ENCODE measurements at regions not wholly inside any gene's neighbourhood (a gene's known extent, or its start where the extent isn't known, plus 50 kb on each side); places are given as distances from the start of the nearest gene placed in this dataset.

DNA sequence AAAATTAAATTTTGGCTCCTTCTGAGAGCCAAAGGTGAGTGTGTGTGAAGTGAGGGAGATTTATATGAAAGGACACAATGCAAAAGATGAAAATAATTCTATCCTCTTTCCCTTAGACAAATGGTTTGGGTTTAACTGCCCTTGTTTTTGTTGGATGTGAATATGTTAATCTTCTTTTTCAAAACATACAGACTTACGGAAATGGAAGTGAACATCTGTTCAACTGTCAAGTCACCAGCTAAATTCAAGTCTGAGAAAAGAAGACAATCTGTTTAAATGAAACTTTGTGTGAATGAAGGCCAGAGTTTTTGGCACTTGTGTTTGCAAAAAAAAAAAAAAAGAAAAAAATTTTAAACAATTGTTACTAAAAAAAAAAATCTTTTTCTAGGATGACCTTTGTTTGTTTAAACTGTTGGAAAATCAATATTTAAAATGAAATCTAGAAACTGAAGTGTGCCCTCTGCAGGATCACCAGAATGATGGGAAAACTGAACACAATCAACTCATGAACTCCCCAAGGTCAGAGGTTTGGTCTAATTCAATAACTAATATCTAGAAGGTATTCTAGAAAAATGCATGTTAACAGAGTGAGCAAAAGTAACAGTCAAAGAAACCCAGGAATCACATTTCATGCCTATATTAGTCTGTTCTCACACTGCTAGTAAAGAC, 448.8 kb downstream of the FLRT2 start:
- no peak for ATAC-seq (ENCODE audit: poor library complexity)
- TF ChIP-seq CTCF (IDR thresholded peaks at IDR 0.05) = no peak
- Mint-ChIP-seq H3K9me3 (peaks cover under 1% of the 10 kb centered on the region), H3K4me1 (ENCODE audit: low read depth) (no peaks in the 10 kb centered on the region), H3K27ac (no peak overlapping the region), H3K36me3 (ENCODE audit: low read depth) (peaks cover 44% of the 10 kb centered on the region), H3K4me3 (no peak overlapping the region), H3K27me3 (no peaks in the 10 kb centered on the region)
- intact Hi-C loops (cut with DNase I, micrococcal nuclease) = no loop called here
- Histone ChIP-seq H3K4me1 (ENCODE audit: insufficient read depth, low read length) (no peaks in the 10 kb centered on the region), H3K9me3 (ENCODE audit: control insufficient read depth in 1 of 2, insufficient read depth in 1 of 2, low read length in 2 of 2) (peaks cover 6 to 9% of the 10 kb centered on the region in 2 experiments), H3K27ac (ENCODE audit: low read depth in 1 of 2, low read length in 2 of 2) (no peak overlapping the region), H3K27me3 (ENCODE audit: control insufficient read depth in 1 of 2, insufficient read depth in 2 of 2, low read length in 2 of 2) (no peaks in the 10 kb centered on the region), H3K4me3 (ENCODE audit: low read length) (no peak overlapping the region), H3K36me3 (ENCODE audit: insufficient read depth, low read length) (peaks cover 3% of the 10 kb centered on the region)
- no peak for DNase-seq
- CTCF ChIA-PET = no interaction called here
- POLR2A ChIA-PET = no interaction called here

DNA sequence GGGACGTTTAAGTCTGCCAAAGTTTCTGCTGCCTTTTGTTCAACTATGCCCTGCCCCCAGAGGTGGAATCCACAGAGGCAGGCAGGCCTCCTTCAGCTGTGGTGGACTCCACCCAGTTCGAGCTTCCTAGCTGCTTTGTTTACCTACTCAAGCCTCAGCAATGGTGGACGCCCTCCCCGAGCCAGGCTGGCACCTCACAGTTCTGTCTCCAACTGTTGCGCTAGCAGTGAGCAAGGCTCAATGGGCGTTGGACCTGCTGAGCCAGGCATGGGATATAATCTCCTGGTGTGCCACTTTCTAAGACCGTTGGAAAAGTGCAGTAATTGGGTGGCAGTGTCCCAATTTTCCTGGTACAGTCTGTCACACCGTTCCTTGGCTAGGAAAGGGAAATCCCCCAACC, 444.7 kb downstream of the FLRT2 start:
- intact Hi-C loops (cut with DNase I, micrococcal nuclease) = no loop called here
- ATAC-seq (ENCODE audit: poor library complexity) = no peak
- Mint-ChIP-seq H3K36me3 (ENCODE audit: low read depth) (peaks cover 80% of the 10 kb centered on the region), H3K4me1 (ENCODE audit: low read depth) (peaks cover 5% of the 10 kb centered on the region), H3K9me3 (peaks cover 8% of the 10 kb centered on the region), H3K4me3 (no peak overlapping the region), H3K27me3 (no peaks in the 10 kb centered on the region), H3K27ac (no peak overlapping the region)
- Histone ChIP-seq H3K4me1 (ENCODE audit: insufficient read depth, low read length) (no peaks in the 10 kb centered on the region), H3K36me3 (ENCODE audit: insufficient read depth, low read length) (peaks cover 3% of the 10 kb centered on the region), H3K4me3 (ENCODE audit: low read length) (no peak overlapping the region), H3K9me3 (ENCODE audit: control insufficient read depth in 1 of 2, insufficient read depth in 1 of 2, low read length in 2 of 2) (peaks cover 8 to 9% of the 10 kb centered on the region in 2 experiments), H3K27me3 (ENCODE audit: control insufficient read depth in 1 of 2, insufficient read depth in 2 of 2, low read length in 2 of 2) (no peaks in the 10 kb centered on the region), H3K27ac (ENCODE audit: low read depth in 1 of 2, low read length in 2 of 2) (no peak overlapping the region)
- no peak for TF ChIP-seq CTCF (IDR thresholded peaks at IDR 0.05)
- ChIA-PET POLR2A (no interaction called here), CTCF (no interaction called here)
- DNase-seq = no peak

DNA sequence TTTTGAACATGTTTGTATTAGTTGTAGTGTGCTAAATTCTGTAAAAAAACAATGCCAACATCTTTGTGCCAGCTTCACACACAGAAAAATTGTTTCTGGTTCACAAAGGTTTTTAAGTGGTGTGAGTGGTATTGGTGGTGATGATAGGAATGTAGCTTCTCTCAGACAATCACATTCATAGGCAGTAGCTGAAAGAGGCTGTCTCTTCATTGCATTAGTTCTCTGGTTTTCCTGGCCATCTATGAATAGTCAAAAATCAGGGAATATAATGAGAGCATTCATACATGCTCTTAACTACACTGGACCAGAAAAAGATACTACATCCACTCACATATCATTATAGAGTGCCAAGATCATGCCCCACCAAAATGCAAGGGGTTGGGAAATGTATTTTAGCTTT, 433.5 kb downstream of the FLRT2 start:
- Histone ChIP-seq H3K27ac (ENCODE audit: low read depth in 1 of 2, low read length in 2 of 2) (no peak overlapping the region), H3K36me3 (ENCODE audit: insufficient read depth, low read length) (no peaks in the 10 kb centered on the region), H3K27me3 (ENCODE audit: control insufficient read depth in 1 of 2, insufficient read depth in 2 of 2, low read length in 2 of 2) (no peaks in the 10 kb centered on the region), H3K9me3 (ENCODE audit: control insufficient read depth in 1 of 2, insufficient read depth in 1 of 2, low read length in 2 of 2) (no peaks in the 10 kb centered on the region), H3K4me1 (ENCODE audit: insufficient read depth, low read length) (no peaks in the 10 kb centered on the region), H3K4me3 (ENCODE audit: low read length) (no peak overlapping the region)
- Mint-ChIP-seq H3K27me3 (no peaks in the 10 kb centered on the region), H3K9me3 (peaks cover 2% of the 10 kb centered on the region), H3K4me3 (no peak overlapping the region), H3K4me1 (ENCODE audit: low read depth) (peaks cover 19% of the 10 kb centered on the region), H3K27ac (no peak overlapping the region), H3K36me3 (ENCODE audit: low read depth) (no peaks in the 10 kb centered on the region)
- intact Hi-C loops (cut with DNase I, micrococcal nuclease) = no loop called here
- ATAC-seq (ENCODE audit: poor library complexity) (no peak), DNase-seq (no peak)
- POLR2A ChIA-PET = no interaction called here
- no peak for TF ChIP-seq CTCF (IDR thresholded peaks at IDR 0.05)
- CTCF ChIA-PET = no interaction called here
